ENCODE measurements at regions not wholly inside any gene's neighbourhood (a gene's known extent, or its start where the extent isn't known, plus 50 kb on each side); places are given as distances from the start of the nearest gene placed in this dataset.

- Histone ChIP-seq H3K4me1 (peaks cover 9% of the 10 kb centered on the region), H3K36me3 (no peaks in the 10 kb centered on the region), H3K27me3 (no peaks in the 10 kb centered on the region), H3K27ac (no peak overlapping the region), H3K4me3 (no peak overlapping the region), H3K9me3 (no peaks in the 10 kb centered on the region)
- TF ChIP-seq POLR2AphosphoS5 (IDR thresholded peaks at IDR 0.05; ENCODE audit: insufficient read depth in 1 of 2, low read depth in 1 of 2) (no peak), CTCF (IDR thresholded peaks at IDR 0.05) (no peak), POLR2A (IDR thresholded peaks at IDR 0.05) (no peak)
- no peak for DNase-seq (ENCODE audit: extremely low spot score in 2 of 2)
- intact Hi-C loops (cut with DNase I) = loop anchor here (2.0 kb wide), 1 partner anchor 338 kb away; no protein-coding TSS in a partner anchor
Observed at GRCh38 chr2:120681181-120681580, 54.5 kb upstream of the GLI2 start.

GRCh38 chr2:120681696-120682288, 53.9 kb upstream of the GLI2 start:
- no peak for TF ChIP-seq CTCF (IDR thresholded peaks at IDR 0.05)
- TF ChIP-seq POLR2A (IDR thresholded peaks at IDR 0.05) = no peak
- TF ChIP-seq POLR2AphosphoS5 (IDR thresholded peaks at IDR 0.05; ENCODE audit: insufficient read depth in 1 of 2, low read depth in 1 of 2) = no peak
- intact Hi-C loops (cut with DNase I) = loop anchor here (2.0 kb wide), 1 partner anchor 339 kb away; no protein-coding TSS in a partner anchor
- Histone ChIP-seq H3K36me3 (no peaks in the 10 kb centered on the region), H3K9me3 (no peaks in the 10 kb centered on the region), H3K4me3 (no peak overlapping the region), H3K4me1 (peaks cover 9% of the 10 kb centered on the region), H3K27me3 (no peaks in the 10 kb centered on the region), H3K27ac (no peak overlapping the region)
- no peak for DNase-seq (ENCODE audit: extremely low spot score in 2 of 2)

GRCh38 chr2:120682654-120683053, 53.0 kb upstream of the GLI2 start:
- H3K27me3 ChIP-seq = no peaks in the 10 kb centered on the region
- no peak for DNase-seq (ENCODE audit: extremely low spot score in 2 of 2)
- no peak overlapping the region for H3K4me3 ChIP-seq
- no peaks in the 10 kb centered on the region for H3K36me3 ChIP-seq
- H3K27ac ChIP-seq = no peak overlapping the region
- TF ChIP-seq POLR2A (IDR thresholded peaks at IDR 0.05) = no peak
- peaks cover 9% of the 10 kb centered on the region for H3K4me1 ChIP-seq
- no peaks in the 10 kb centered on the region for H3K9me3 ChIP-seq
- intact Hi-C loops (cut with DNase I) = no loop called here

- no peak for DNase-seq (ENCODE audit: extremely low spot score in 2 of 2)
- H3K27ac ChIP-seq = peak overlapping the region; percentile 53
- peaks cover 9% of the 10 kb centered on the region for H3K4me1 ChIP-seq
- intact Hi-C loops (cut with DNase I) = no loop called here
- H3K36me3 ChIP-seq = no peaks in the 10 kb centered on the region
- TF ChIP-seq CTCF (IDR thresholded peaks at IDR 0.05) (no peak), POLR2A (IDR thresholded peaks at IDR 0.05) (no peak), POLR2AphosphoS5 (IDR thresholded peaks at IDR 0.05; ENCODE audit: insufficient read depth in 1 of 2, low read depth in 1 of 2) (no peak)
- no peaks in the 10 kb centered on the region for H3K27me3 ChIP-seq
- H3K9me3 ChIP-seq = no peaks in the 10 kb centered on the region
- no peak overlapping the region for H3K4me3 ChIP-seq
Observed at GRCh38 chr2:120683081-120683480, 52.6 kb upstream of the GLI2 start.

- H3K9me3 ChIP-seq = no peaks in the 10 kb centered on the region
- TF ChIP-seq CTCF (IDR thresholded peaks at IDR 0.05) (no peak), POLR2A (IDR thresholded peaks at IDR 0.05) (no peak), POLR2AphosphoS5 (IDR thresholded peaks at IDR 0.05; ENCODE audit: insufficient read depth in 1 of 2, low read depth in 1 of 2) (no peak)
- intact Hi-C loops (cut with DNase I) = no loop called here
- H3K4me1 ChIP-seq = peaks cover 9% of the 10 kb centered on the region
- H3K27ac ChIP-seq = peak overlapping the region; percentile 53
- no peaks in the 10 kb centered on the region for H3K27me3 ChIP-seq
- H3K4me3 ChIP-seq = no peak overlapping the region
- DNase-seq (ENCODE audit: extremely low spot score in 2 of 2) = no peak
- H3K36me3 ChIP-seq = no peaks in the 10 kb centered on the region
Observed at GRCh38 chr2:120683701-120684100, 52.0 kb upstream of the GLI2 start.

All from vagina (tissue), 2 donors.